IMR-90 (cell line): ENCODE measurements at regions not wholly inside any gene's neighbourhood (a gene's known extent, or its start where the extent isn't known, plus 50 kb on each side); places are given as distances from the start of the nearest gene placed in this dataset.

Source experiments
- ATAC-seq: fragments of 200-7000 bp; cut with Tn5 transposase; 2 replicates; pipeline ENCODE4 v1.9.1; 2020; ENCODE audit warnings: low read depth, mild to moderate bottlenecking, moderate library complexity
- BruUV-seq: library from RNA; stranded (reverse); fragments of 400-500 nt; replicated peaks from 2 replicates; lab custom pipeline; 2021; lab: Mats Ljungman, UMichigan
- CTCF ChIA-PET: fragments of 300-600 bp; formaldehyde crosslinking; extraction: SDS; loops from one replicate; lab custom pipeline; 2021; ENCODE audit warnings: antibody characterized with exemption; lab: Yijun Ruan, JAX
- POLR2A ChIA-PET: fragments of 300-600 bp; sonication (Branson Sonifier 250); formaldehyde crosslinking; loops from one replicate; lab custom pipeline; 2022; ENCODE audit warnings: antibody characterized with exemption; ENCODE audit not compliant: unreplicated experiment; lab: Charles Lee
- DNase-seq: peaks from one replicate; pipeline ENCODE4 v3.0.0; 2013
- H2AFZ ChIP-seq: replicated peaks from 2 replicates; pipeline ENCODE3; 2013; ENCODE audit warnings: low read length, mild to moderate bottlenecking; ENCODE audit not compliant: poor library complexity
- H2AK5ac ChIP-seq: 2 replicates; pipeline ENCODE4 v1.6.1; 2013; ENCODE audit warnings: low read depth, low read length, inconsistent platforms
- H2AK9ac ChIP-seq: replicated peaks from 2 replicates; pipeline ENCODE3; 2013; ENCODE audit warnings: mild to moderate bottlenecking, low read depth, low read length, moderate library complexity; ENCODE audit not compliant: poor library complexity
- H2BK120ac ChIP-seq: 2 replicates; pipeline ENCODE4 v1.6.1; 2013; ENCODE audit warnings: low read depth, low read length, inconsistent platforms
- H2BK15ac ChIP-seq: 3 replicates; pipeline ENCODE4 v1.6.1; 2013; ENCODE audit warnings: low read depth, low read length, inconsistent platforms
- H2BK20ac ChIP-seq: 2 replicates; pipeline ENCODE4 v1.6.1; 2013; ENCODE audit warnings: low read depth, mild to moderate bottlenecking, inconsistent platforms, low read length, moderate library complexity
- H2BK5ac ChIP-seq: 2 replicates; pipeline ENCODE4 v1.6.1; 2013; ENCODE audit warnings: mild to moderate bottlenecking, low read depth, low read length, inconsistent platforms; ENCODE audit not compliant: poor library complexity, severe bottlenecking
- H3K14ac ChIP-seq: replicated peaks from 2 replicates; pipeline ENCODE4 v1.6.1; 2013; ENCODE audit warnings: low read depth, low read length, inconsistent platforms
- H3K18ac ChIP-seq: 2 replicates; pipeline ENCODE4 v1.6.1; 2013; ENCODE audit warnings: low read depth, low read length, control low read depth
- H3K23ac ChIP-seq: 2 replicates; pipeline ENCODE4 v1.6.1; 2013; ENCODE audit warnings: low read depth, low read length, inconsistent platforms
- H3K27ac ChIP-seq: 2 replicates; pipeline ENCODE4 v1.5.1; 2013; ENCODE audit warnings: mild to moderate bottlenecking, control low read depth, low read length; ENCODE audit not compliant: insufficient read depth
- H3K27me3 ChIP-seq: 2 replicates; pipeline ENCODE4 v1.6.1; 2013; ENCODE audit warnings: low read length; ENCODE audit not compliant: control insufficient read depth, insufficient read depth
- H3K36me3 ChIP-seq: 2 replicates; pipeline ENCODE4 v1.6.1; 2013; ENCODE audit warnings: low read length, mixed read lengths; ENCODE audit not compliant: control insufficient read depth, insufficient read depth
- H3K4ac ChIP-seq: 2 replicates; pipeline ENCODE4 v1.6.1; 2013; ENCODE audit warnings: low read depth, low read length, inconsistent platforms
- H3K4me1 ChIP-seq: 2 replicates; pipeline ENCODE4 v1.6.1; 2013; ENCODE audit warnings: low read length, mixed read lengths; ENCODE audit not compliant: control insufficient read depth, insufficient read depth
- H3K4me2 ChIP-seq: 2 replicates; pipeline ENCODE4 v1.6.1; 2013; ENCODE audit warnings: low read depth, mild to moderate bottlenecking, control low read depth, low read length, moderate library complexity
- H3K4me3 ChIP-seq: 2 replicates; pipeline ENCODE4 v1.5.1; 2013; ENCODE audit warnings: low read depth, mild to moderate bottlenecking, control low read depth, low read length, moderate library complexity; ENCODE audit not compliant: insufficient read depth
- H3K56ac ChIP-seq: 2 replicates; pipeline ENCODE4 v1.6.1; 2013; ENCODE audit warnings: low read length, inconsistent platforms; ENCODE audit not compliant: insufficient read depth; ENCODE audit errors: extremely low read depth
- H3K79me1 ChIP-seq, 2 experiments: 2 replicates each; pipeline ENCODE4 v1.6.1; 2013; ENCODE audit warnings: low read length in 2 of 2, inconsistent platforms in 1 of 2, low read depth in 1 of 2
- H3K9ac ChIP-seq: 2 replicates; pipeline ENCODE4 v1.6.1; 2013; ENCODE audit warnings: low read depth, low read length, control low read depth
- H3K9me1 ChIP-seq: 2 replicates; pipeline ENCODE4 v1.6.1; 2013; ENCODE audit warnings: low read length, inconsistent platforms; ENCODE audit not compliant: insufficient read depth
- H3K9me3 ChIP-seq: 2 replicates; pipeline ENCODE4 v1.6.1; 2013; ENCODE audit warnings: low read length; ENCODE audit not compliant: control insufficient read depth, insufficient read depth
- H4K20me1 ChIP-seq: 2 replicates; pipeline ENCODE4 v1.6.1; 2013; ENCODE audit warnings: low read length, inconsistent platforms; ENCODE audit not compliant: insufficient read depth
- H4K5ac ChIP-seq: 2 replicates; pipeline ENCODE4 v1.6.1; 2013; ENCODE audit warnings: mild to moderate bottlenecking, low read depth, low read length, control low read depth
- H4K8ac ChIP-seq, 2 experiments: 2 replicates each; pipeline ENCODE4 v1.6.1; 2013; ENCODE audit warnings: low read depth in 2 of 2, low read length in 2 of 2, control low read depth in 1 of 2, inconsistent platforms in 1 of 2
- H4K91ac ChIP-seq: 2 replicates; pipeline ENCODE4 v1.6.1; 2013; ENCODE audit warnings: low read depth, low read length, inconsistent platforms; ENCODE audit not compliant: insufficient read depth
- BHLHE40 ChIP-seq: fragments of 150-350 bp; IDR thresholded peaks from 2 replicates; pipeline ENCODE4 v1.6.1; 2016; ENCODE audit warnings: mild to moderate bottlenecking, low read depth, low read length
- ELK1 ChIP-seq: fragments of 150-350 bp; IDR thresholded peaks from 2 replicates; pipeline ENCODE4 v1.6.1; 2016; ENCODE audit warnings: low read depth, mild to moderate bottlenecking, low read length, moderate library complexity, borderline replicate concordance
- MAFK ChIP-seq: IDR thresholded peaks from 2 replicates; pipeline ENCODE4 v1.6.1; 2012; ENCODE audit warnings: low read depth, low read length, improper control_type of control experiment
- MAZ ChIP-seq: IDR thresholded peaks from 2 replicates; pipeline ENCODE4 v1.6.1; 2012; ENCODE audit warnings: low read depth, mild to moderate bottlenecking, low read length, improper control_type of control experiment, moderate library complexity, borderline replicate concordance
- MXI1 ChIP-seq: IDR thresholded peaks from 2 replicates; pipeline ENCODE4 v1.6.1; 2012; ENCODE audit warnings: low read depth, mild to moderate bottlenecking, low read length, moderate library complexity, borderline replicate concordance
- POLR2A ChIP-seq: IDR thresholded peaks from 2 replicates; pipeline ENCODE4 v1.6.1; 2012; ENCODE audit warnings: mild to moderate bottlenecking, low read depth, low read length
- RCOR1 ChIP-seq: IDR thresholded peaks from 2 replicates; pipeline ENCODE4 v1.6.1; 2012; ENCODE audit warnings: mild to moderate bottlenecking, low read length, improper control_type of control experiment; ENCODE audit not compliant: insufficient replicate concordance
- WGBS, 2 experiments: methylation state at CpG; one replicate each; pipeline versions ENCODE4 v1.1.5 to v1.1.7; 2013; ENCODE audit warnings: missing lambda C conversion rate in 2 of 2; ENCODE audit not compliant: insufficient read length in 1 of 2; ENCODE audit errors: extremely low coverage in 2 of 2; 5-methylcytosine and 5-hydroxymethylcytosine counted together
- dilution Hi-C: fragments of 300-500 bp; cut with HindIII; formaldehyde crosslinking; loops from one replicate; pipeline ENCODE4 v1.14.3; 2018; ENCODE audit warnings: low sequenced_read_pairs; ENCODE audit not compliant: unreplicated experiment
- in situ Hi-C: fragments of 300-500 bp; cut with MboI; formaldehyde crosslinking; loops from 3 replicates; pipeline ENCODE4 v1.14.3; 2019; ENCODE audit warnings: low sequenced_read_pairs, inconsistent platforms, mixed read lengths
- intact Hi-C: fragments of 100-400 bp; cut with micrococcal nuclease; formaldehyde crosslinking; loops from 2 replicates; pipeline ENCODE4 v1.10.0; 2022
- TF ChIP-seq, protein P1 (sequence below): fragments of 150-350 bp; IDR thresholded peaks from 2 replicates; pipeline ENCODE4 v1.6.1; 2017; ENCODE audit warnings: mild to moderate bottlenecking, antibody characterized with exemption, low read length, low read depth
- TF ChIP-seq, protein P2 (sequence below): conservative IDR thresholded peaks from 2 replicates; pipeline ENCODE4 v1.5.1; 2012; ENCODE audit warnings: mild to moderate bottlenecking, low read depth, low read length, improper control_type of control experiment

GRCh38 chr5:69029292-69029691 is 64.5 kb upstream of the SLC30A5 start:
- Histone ChIP-seq H3K36me3 (no peaks in the 10 kb centered on the region), H2AFZ (no peak overlapping the region), H3K9me3 (no peaks in the 10 kb centered on the region), H4K91ac (no peak overlapping the region), H2AK9ac (no peak overlapping the region), H2BK120ac (no peak overlapping the region), H3K4me1 (no peaks in the 10 kb centered on the region), H3K9ac (no peak overlapping the region), H2BK15ac (no peak overlapping the region), H3K18ac (no peak overlapping the region), H2BK20ac (no peak overlapping the region), H4K5ac (no peak overlapping the region), H4K8ac (no peak overlapping the region), H3K4ac (no peak overlapping the region), H2BK5ac (no peak overlapping the region), H2AK5ac (no peak overlapping the region), H3K14ac (no peak overlapping the region), H3K9me1 (no peaks in the 10 kb centered on the region), H3K4me2 (no peak overlapping the region), H3K23ac (no peak overlapping the region), H3K27ac (no peak overlapping the region), H3K27me3 (peaks cover 16% of the 10 kb centered on the region), H3K56ac (no peak overlapping the region), H3K79me1 (no peaks in the 10 kb centered on the region), H4K20me1 (no peaks in the 10 kb centered on the region), H3K4me3 (no peak overlapping the region)
- POLR2A ChIA-PET: no interaction called here
- no CpG with 5 or more reads among the region's 1 CpG for WGBS, 2 experiments
- DNase-seq (no peak), ATAC-seq (no peak)
- in situ Hi-C loops: no loop called here
- dilution Hi-C loops: no loop called here
- TF ChIP-seq, protein P1, sequence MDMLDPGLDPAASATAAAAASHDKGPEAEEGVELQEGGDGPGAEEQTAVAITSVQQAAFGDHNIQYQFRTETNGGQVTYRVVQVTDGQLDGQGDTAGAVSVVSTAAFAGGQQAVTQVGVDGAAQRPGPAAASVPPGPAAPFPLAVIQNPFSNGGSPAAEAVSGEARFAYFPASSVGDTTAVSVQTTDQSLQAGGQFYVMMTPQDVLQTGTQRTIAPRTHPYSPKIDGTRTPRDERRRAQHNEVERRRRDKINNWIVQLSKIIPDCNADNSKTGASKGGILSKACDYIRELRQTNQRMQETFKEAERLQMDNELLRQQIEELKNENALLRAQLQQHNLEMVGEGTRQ: no peak
- TF ChIP-seq, protein P2, sequence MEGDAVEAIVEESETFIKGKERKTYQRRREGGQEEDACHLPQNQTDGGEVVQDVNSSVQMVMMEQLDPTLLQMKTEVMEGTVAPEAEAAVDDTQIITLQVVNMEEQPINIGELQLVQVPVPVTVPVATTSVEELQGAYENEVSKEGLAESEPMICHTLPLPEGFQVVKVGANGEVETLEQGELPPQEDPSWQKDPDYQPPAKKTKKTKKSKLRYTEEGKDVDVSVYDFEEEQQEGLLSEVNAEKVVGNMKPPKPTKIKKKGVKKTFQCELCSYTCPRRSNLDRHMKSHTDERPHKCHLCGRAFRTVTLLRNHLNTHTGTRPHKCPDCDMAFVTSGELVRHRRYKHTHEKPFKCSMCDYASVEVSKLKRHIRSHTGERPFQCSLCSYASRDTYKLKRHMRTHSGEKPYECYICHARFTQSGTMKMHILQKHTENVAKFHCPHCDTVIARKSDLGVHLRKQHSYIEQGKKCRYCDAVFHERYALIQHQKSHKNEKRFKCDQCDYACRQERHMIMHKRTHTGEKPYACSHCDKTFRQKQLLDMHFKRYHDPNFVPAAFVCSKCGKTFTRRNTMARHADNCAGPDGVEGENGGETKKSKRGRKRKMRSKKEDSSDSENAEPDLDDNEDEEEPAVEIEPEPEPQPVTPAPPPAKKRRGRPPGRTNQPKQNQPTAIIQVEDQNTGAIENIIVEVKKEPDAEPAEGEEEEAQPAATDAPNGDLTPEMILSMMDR: no peak
- TF ChIP-seq ELK1 (no peak), RCOR1 (no peak), POLR2A (no peak), MAFK (no peak), MAZ (no peak), MXI1 (no peak), BHLHE40 (no peak)
- CTCF ChIA-PET: no interaction called here
- no TSS peak for BruUV-seq
- intact Hi-C loops: no loop called here
